Hypothalamus (tissue), 51 donors: ENCODE measurements at regions not wholly inside any gene's neighbourhood (a gene's known extent, or its start where the extent isn't known, plus 50 kb on each side); places are given as distances from the start of the nearest gene placed in this dataset.
"Not testable (repeated sequence)": the region's sequence is repeated elsewhere in the genome, so short reads cannot be mapped to it uniquely, and the experiment has no call there.

ENCODE experiments used
- DNase-seq, 51 donors: peaks; one replicate each; lab custom pipeline; 2025; lab: John Stamatoyannopoulos, UW

GRCh38 chrX:42022158-42022557 lies 98.8 kb upstream of the CASK start:
- DNase-seq, result no peak

- no peak for DNase-seq
These were observed 97.7 kb upstream of the CASK start for GRCh38 chrX:42021058-42021457.

GRCh38 chrX:42020225-42020624 lies 96.9 kb upstream of the CASK start:
- no peak for DNase-seq

GRCh38 chrX:42017971-42018370 lies 94.6 kb upstream of the CASK start:
- DNase-seq, result no peak

GRCh38 chrX:42000836-42001235 lies 77.5 kb upstream of the CASK start:
- DNase-seq, result no peak

- no peak for DNase-seq
These were observed 61.3 kb upstream of the CASK start for GRCh38 chrX:41984628-41985027.

GRCh38 chrX:41982953-41983352 lies 59.6 kb upstream of the CASK start:
- no peak for DNase-seq

GRCh38 chrX:41981481-41982013 lies 58.2 kb upstream of the CASK start:
- no peak for DNase-seq

GRCh38 chrX:41974677-41975076 lies 51.3 kb upstream of the CASK start:
- not testable (repeated sequence) for DNase-seq

GRCh38 chrX:41973208-41973607 lies 49.9 kb upstream of the CASK start:
- no peak for DNase-seq
